Neutrophil (primary cell): ENCODE measurements at regions not wholly inside any gene's neighbourhood (a gene's known extent, or its start where the extent isn't known, plus 50 kb on each side); places are given as distances from the start of the nearest gene placed in this dataset.
"Not testable (repeated sequence)": the region's sequence is repeated elsewhere in the genome, so short reads cannot be mapped to it uniquely, and the experiment has no call there.

Experiments used
- H3K27ac ChIP-seq: fragments of 200-600 bp; sonication (generic); 2 replicates; pipeline ENCODE4 v1.5.1; 2016; ENCODE audit warnings: mild to moderate bottlenecking, moderate library complexity
- H3K27me3 ChIP-seq: fragments of 200-600 bp; sonication (generic); 2 replicates; pipeline ENCODE4 v1.6.0; 2016; ENCODE audit warnings: mild to moderate bottlenecking
- H3K36me3 ChIP-seq: fragments of 200-600 bp; sonication (generic); 2 replicates; pipeline ENCODE4 v1.5.1; 2017
- H3K4me1 ChIP-seq, 2 experiments: fragments of 200-600 bp in 1 of 2; sonication (generic) in 1 of 2; 1 replicate in 1 of 2; 2 replicates in 1 of 2; pipeline versions ENCODE4 v1.5.1 to v1.6.1; 2013 to 2016; ENCODE audit warnings: low read depth in 1 of 2, low read length in 1 of 2, mild to moderate bottlenecking in 1 of 2, moderate library complexity in 1 of 2; ENCODE audit not compliant: control insufficient read depth in 1 of 2, insufficient read depth in 1 of 2
- H3K4me3 ChIP-seq, 2 experiments: fragments of 200-600 bp in 1 of 2; sonication (generic) in 1 of 2; 1 replicate in 1 of 2; 2 replicates in 1 of 2; pipeline ENCODE4 v1.5.1; 2013 to 2016; ENCODE audit warnings: low read depth in 1 of 2, low read length in 1 of 2, mild to moderate bottlenecking in 1 of 2, moderate library complexity in 1 of 2
- H3K9me3 ChIP-seq: fragments of 200-600 bp; sonication (generic); 2 replicates; pipeline ENCODE4 v1.5.1; 2016
- TF ChIP-seq, protein P1 (sequence below): fragments of 200-600 bp; sonication (generic); IDR thresholded peaks from 2 replicates; pipeline ENCODE4 v1.5.1; 2016; ENCODE audit warnings: antibody characterized with exemption

- H3K27me3 ChIP-seq = peaks cover 90% of the 10 kb centered on the region
- H3K36me3 ChIP-seq = no peaks in the 10 kb centered on the region
- no peaks in the 10 kb centered on the region for H3K9me3 ChIP-seq
- H3K4me3 ChIP-seq = no peak overlapping the region
- H3K27ac ChIP-seq = no peak overlapping the region
- TF ChIP-seq, protein P1, sequence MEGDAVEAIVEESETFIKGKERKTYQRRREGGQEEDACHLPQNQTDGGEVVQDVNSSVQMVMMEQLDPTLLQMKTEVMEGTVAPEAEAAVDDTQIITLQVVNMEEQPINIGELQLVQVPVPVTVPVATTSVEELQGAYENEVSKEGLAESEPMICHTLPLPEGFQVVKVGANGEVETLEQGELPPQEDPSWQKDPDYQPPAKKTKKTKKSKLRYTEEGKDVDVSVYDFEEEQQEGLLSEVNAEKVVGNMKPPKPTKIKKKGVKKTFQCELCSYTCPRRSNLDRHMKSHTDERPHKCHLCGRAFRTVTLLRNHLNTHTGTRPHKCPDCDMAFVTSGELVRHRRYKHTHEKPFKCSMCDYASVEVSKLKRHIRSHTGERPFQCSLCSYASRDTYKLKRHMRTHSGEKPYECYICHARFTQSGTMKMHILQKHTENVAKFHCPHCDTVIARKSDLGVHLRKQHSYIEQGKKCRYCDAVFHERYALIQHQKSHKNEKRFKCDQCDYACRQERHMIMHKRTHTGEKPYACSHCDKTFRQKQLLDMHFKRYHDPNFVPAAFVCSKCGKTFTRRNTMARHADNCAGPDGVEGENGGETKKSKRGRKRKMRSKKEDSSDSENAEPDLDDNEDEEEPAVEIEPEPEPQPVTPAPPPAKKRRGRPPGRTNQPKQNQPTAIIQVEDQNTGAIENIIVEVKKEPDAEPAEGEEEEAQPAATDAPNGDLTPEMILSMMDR = no peak
- peaks cover 8 to 9% of the 10 kb centered on the region in 2 experiments for H3K4me1 ChIP-seq
These were observed 156.9 kb upstream of the NBPF11 start for GRCh38 chr1:148308832-148309458.

DNA sequence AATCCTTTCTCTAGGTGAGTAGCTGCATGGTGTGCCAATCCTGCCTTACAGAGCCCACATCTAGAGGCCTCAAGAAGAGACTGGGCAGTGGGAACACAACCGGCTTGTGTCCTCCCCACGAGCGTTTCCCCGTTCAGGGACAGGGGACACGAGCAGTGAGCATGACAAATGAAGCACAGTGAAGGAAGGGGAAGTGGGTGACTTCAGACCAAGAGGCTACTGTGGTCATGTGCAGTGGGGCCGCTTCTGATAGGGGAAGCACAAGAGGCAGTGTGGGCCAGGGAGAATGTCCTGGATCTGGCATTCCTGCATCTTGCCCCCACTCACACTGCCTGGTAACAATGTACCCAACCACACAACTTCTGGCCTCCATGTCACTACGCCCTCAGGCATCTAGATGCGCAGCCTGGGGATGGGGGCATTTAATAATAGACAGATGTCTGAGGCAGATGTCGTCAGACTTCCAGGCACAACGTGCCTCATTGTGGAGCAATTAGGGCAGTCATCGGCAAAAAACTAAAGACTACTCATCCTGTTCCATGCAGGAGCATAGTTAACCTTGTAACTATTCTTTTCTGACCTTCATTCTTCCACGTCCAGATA, 155.6 kb upstream of the NBPF11 start:
- Histone ChIP-seq H3K4me3 (no peak overlapping the region), H3K27me3 (peaks cover 95% of the 10 kb centered on the region), H3K36me3 (no peaks in the 10 kb centered on the region), H3K27ac (no peak overlapping the region), H3K9me3 (no peaks in the 10 kb centered on the region), H3K4me1 (peaks cover 13 to 17% of the 10 kb centered on the region in 2 experiments)
- TF ChIP-seq, protein P1 = no peak

DNA sequence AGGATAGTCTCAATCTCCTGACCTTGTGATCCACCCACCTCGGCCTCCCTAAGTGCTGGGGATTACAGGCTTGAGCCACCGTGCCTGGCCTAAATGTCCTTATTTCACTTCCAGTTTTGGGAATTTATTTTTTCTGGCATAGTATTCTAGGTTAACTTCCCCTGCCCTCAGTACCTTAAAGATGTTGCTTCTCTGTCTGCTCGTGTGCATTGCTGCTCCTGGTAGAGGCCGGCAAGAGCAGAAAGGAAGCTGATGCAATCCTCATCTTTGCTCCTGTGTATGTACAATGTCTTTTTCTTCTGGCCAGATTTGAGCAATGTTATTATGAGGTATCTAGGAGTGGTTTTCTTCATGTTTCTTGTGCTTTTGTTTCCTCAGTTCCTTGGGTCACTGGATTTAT, 152.9 kb upstream of the NBPF11 start:
- Histone ChIP-seq H3K27me3 (peaks cover 73% of the 10 kb centered on the region), H3K4me1 (peaks cover 13 to 17% of the 10 kb centered on the region in 2 experiments)
- not testable (repeated sequence) for H3K4me3 ChIP-seq, H3K36me3 ChIP-seq, H3K27ac ChIP-seq, H3K9me3 ChIP-seq

DNA sequence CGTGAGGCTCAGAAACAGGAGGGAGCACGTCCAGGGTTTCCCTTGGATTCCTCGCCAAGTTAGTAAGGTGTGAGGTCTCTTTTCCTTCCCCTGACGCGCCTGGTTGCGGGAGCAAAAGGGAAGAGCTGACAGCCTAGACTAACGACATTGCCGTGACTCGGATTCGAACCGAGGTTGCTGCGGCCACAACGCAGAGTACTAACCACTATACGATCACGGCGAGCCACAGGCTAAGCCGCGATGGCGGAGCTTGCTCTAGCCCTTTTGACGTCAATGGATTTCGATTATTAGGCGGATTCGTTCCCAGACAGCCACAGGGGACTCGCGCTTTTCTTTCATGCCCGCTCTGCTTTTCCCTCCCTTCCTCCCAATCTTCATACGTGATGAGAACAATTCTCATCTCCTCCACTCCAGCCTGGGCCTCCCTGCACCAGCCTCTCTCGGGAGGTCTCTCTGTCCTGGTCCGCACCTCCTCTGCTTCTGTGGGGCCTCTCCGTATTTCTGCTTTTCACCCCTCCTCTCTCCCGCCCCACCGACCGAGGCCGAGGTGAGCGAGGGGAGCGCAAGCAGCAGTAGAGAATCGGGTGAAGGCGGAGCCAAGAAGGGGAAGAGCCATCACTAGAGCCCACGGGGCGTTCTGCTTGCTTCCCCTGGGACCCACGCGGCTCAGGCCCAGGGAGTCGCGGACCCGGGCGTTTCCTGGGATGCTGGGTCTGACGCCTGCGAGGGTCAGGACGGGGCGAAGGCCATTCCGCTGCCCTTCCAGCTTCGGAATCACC, 150.7 kb upstream of the NBPF11 start:
- Histone ChIP-seq H3K27me3 (peaks cover 51% of the 10 kb centered on the region), H3K4me1 (peaks cover 11 to 13% of the 10 kb centered on the region in 2 experiments)
- not testable (repeated sequence) for H3K36me3 ChIP-seq, H3K9me3 ChIP-seq, H3K4me3 ChIP-seq, H3K27ac ChIP-seq

DNA sequence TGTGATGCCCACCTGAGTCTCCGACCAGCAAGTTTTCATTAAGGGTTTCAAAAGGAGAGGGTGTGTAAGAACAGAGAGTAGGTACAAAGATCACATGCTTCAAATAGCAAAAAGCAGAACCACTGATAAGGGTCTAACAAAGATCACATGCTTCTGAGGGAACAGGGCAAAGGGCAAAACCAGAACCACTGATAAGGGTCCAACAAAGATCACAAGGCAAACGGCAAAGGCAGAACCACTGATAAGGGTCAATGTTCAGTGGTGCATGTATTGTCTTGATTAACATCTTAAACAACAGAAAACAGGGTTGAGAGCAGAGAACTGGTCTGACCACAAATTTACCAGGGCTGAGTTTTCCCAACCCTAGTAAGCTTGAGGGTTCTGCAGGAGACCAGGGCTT, 145.8 kb upstream of the NBPF11 start:
- H3K9me3 ChIP-seq, H3K36me3 ChIP-seq, H3K4me1 ChIP-seq, H3K27ac ChIP-seq, H3K4me3 ChIP-seq: not testable (repeated sequence)
- peaks cover 11% of the 10 kb centered on the region for H3K27me3 ChIP-seq

DNA sequence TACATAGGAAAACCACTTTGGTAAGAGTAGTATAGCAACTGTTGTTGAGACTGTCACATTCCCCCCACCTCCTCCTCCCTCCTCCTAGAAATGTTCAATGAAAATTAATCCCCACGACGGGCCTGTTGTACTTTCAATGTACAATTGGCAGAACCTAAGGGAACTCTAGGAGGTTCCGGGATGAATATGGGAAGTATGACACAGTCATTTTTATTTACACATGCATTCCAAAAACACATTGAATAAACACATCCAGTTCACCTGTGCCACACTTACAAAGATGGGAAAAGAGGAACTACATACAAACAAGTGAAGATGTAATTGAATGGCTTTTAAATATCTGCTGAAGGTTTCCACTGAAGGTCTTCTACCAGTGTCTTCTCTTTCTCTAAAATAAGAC, 144.4 kb upstream of the NBPF11 start:
- H3K4me1 ChIP-seq = no peaks in the 10 kb centered on the region
- H3K4me3 ChIP-seq = no peak overlapping the region
- peaks cover 8% of the 10 kb centered on the region for H3K27me3 ChIP-seq
- H3K36me3 ChIP-seq = no peaks in the 10 kb centered on the region
- H3K27ac ChIP-seq = no peak overlapping the region
- H3K9me3 ChIP-seq = no peaks in the 10 kb centered on the region
- TF ChIP-seq, protein P1 = no peak
